Endothelial cell of umbilical vein (primary cell): ENCODE measurements at regions not wholly inside any gene's neighbourhood (a gene's known extent, or its start where the extent isn't known, plus 50 kb on each side); places are given as distances from the start of the nearest gene placed in this dataset.

Experiments used
- BruUV-seq: library from RNA; stranded (reverse); fragments of 400-500 nt; replicated peaks from 2 replicates; lab custom pipeline; 2021; lab: Mats Ljungman, UMichigan
- CTCF ChIA-PET: fragments of 300-600, 350-600 bp; sonication (Branson Sonifier 250); formaldehyde crosslinking; loops from one replicate; lab custom pipeline; 2021; ENCODE audit warnings: antibody characterized with exemption, inconsistent platforms; lab: Charles Lee
- POLR2A ChIA-PET: fragments of 300-600, 350-600 bp; sonication (Branson Sonifier 250); formaldehyde crosslinking; loops from one replicate; lab custom pipeline; 2021; ENCODE audit warnings: antibody characterized with exemption, inconsistent platforms; lab: Charles Lee
- DNase-seq: peaks from one replicate; pipeline ENCODE4 v3.0.0-alpha.2; 2011; ENCODE audit warnings: low read depth, low spot score
- FAIRE-seq: peaks from 2 replicates; lab custom pipeline; 2011; peaks lifted over from hg19 to GRCh38; lab: Jason Lieb, UNC
- H2AFZ ChIP-seq: 2 replicates; pipeline ENCODE4 v1.6.0; 2012; ENCODE audit warnings: low read depth, low read length, control low read depth, inconsistent platforms
- H3K27ac ChIP-seq: 2 replicates; pipeline ENCODE4 v1.5.1; 2011; ENCODE audit warnings: low read depth, mild to moderate bottlenecking, control low read depth, low read length, moderate library complexity; ENCODE audit not compliant: insufficient read depth
- H3K27me3 ChIP-seq, 2 experiments: 2 replicates each; pipeline versions ENCODE4 v1.6.0 to v1.6.1; 2011; ENCODE audit warnings: low read length in 2 of 2, mixed read lengths in 1 of 2; ENCODE audit not compliant: control insufficient read depth in 2 of 2, insufficient read depth in 2 of 2
- H3K36me3 ChIP-seq, 2 experiments: 2 replicates in 1 of 2; 3 replicates in 1 of 2; pipeline ENCODE4 v1.5.1; 2011; ENCODE audit warnings: low read length in 2 of 2, mild to moderate bottlenecking in 1 of 2, moderate library complexity in 1 of 2; ENCODE audit not compliant: control insufficient read depth in 2 of 2, insufficient read depth in 2 of 2; ENCODE audit errors: extremely low read depth in 1 of 2
- H3K4me1 ChIP-seq: 3 replicates; pipeline ENCODE4 v1.5.1; 2011; ENCODE audit warnings: mild to moderate bottlenecking, low read length; ENCODE audit not compliant: control insufficient read depth, insufficient read depth; ENCODE audit errors: extremely low read depth
- H3K4me2 ChIP-seq: 2 replicates; pipeline ENCODE4 v1.6.1; 2011; ENCODE audit warnings: low read length, control low read depth, mixed read lengths; ENCODE audit not compliant: insufficient read depth
- H3K4me3 ChIP-seq, 3 experiments: fragments of 200-600 bp in 1 of 3; sonication (generic), shearing (Covaris generic) in 1 of 3; replicated peaks in 1 of 3; 2 replicates each; pipeline ENCODE4 v1.5.1; 2011 to 2016; ENCODE audit warnings: control low read depth in 3 of 3, low read length in 3 of 3, mild to moderate bottlenecking in 2 of 3, inconsistent platforms in 1 of 3, low read depth in 1 of 3, moderate library complexity in 1 of 3; ENCODE audit not compliant: insufficient read depth in 1 of 3
- H3K79me2 ChIP-seq: 2 replicates; pipeline ENCODE4 v1.6.0; 2012; ENCODE audit warnings: low read length, inconsistent platforms; ENCODE audit not compliant: control insufficient read depth, insufficient read depth
- H3K9ac ChIP-seq: replicated peaks from 2 replicates; pipeline ENCODE3; 2011; ENCODE audit warnings: low read length, control low read depth; ENCODE audit not compliant: insufficient read depth; ENCODE audit errors: extremely low read depth
- H3K9me1 ChIP-seq: replicated peaks from 3 replicates; pipeline ENCODE4 v1.6.0; 2011; ENCODE audit warnings: mild to moderate bottlenecking, low read length; ENCODE audit not compliant: control insufficient read depth, insufficient read depth; ENCODE audit errors: extremely low read depth
- H3K9me3 ChIP-seq: replicated peaks from 2 replicates; pipeline ENCODE4 v1.5.1; 2012; ENCODE audit warnings: low read length, inconsistent platforms; ENCODE audit not compliant: control insufficient read depth, insufficient read depth
- H4K20me1 ChIP-seq: replicated peaks from 2 replicates; pipeline ENCODE3; 2011; ENCODE audit warnings: mild to moderate bottlenecking, low read length; ENCODE audit not compliant: control insufficient read depth, insufficient read depth; ENCODE audit errors: extremely low read depth
- CTCF ChIP-seq, 2 donors: IDR thresholded peaks; 1 replicate in 1 of 2; 2 replicates in 1 of 2; pipeline ENCODE4 v1.5.1; 2011; ENCODE audit warnings: low read length in 2 of 2, mild to moderate bottlenecking in 2 of 2, moderate library complexity in 2 of 2, control low read depth in 1 of 2, inconsistent platforms in 1 of 2, low read depth in 1 of 2; ENCODE audit not compliant: insufficient read depth in 1 of 2; ENCODE audit errors: extremely low read depth in 1 of 2
- EZH2 ChIP-seq: IDR thresholded peaks from 2 replicates; pipeline ENCODE4 v1.6.1; 2012; ENCODE audit warnings: borderline replicate concordance, low read depth, mild to moderate bottlenecking, moderate library complexity, low read length, inconsistent platforms; ENCODE audit not compliant: severe bottlenecking
- FOS ChIP-seq: IDR thresholded peaks from 2 replicates; pipeline ENCODE4 v1.6.1; 2011; ENCODE audit warnings: mild to moderate bottlenecking, low read length, moderate library complexity, borderline replicate concordance; ENCODE audit not compliant: insufficient read depth
- GATA2 ChIP-seq: IDR thresholded peaks from 2 replicates; pipeline ENCODE4 v1.7.0; 2011; ENCODE audit warnings: low read depth, mild to moderate bottlenecking, moderate library complexity, mixed read lengths, low read length; ENCODE audit not compliant: insufficient read length, insufficient read depth
- JUN ChIP-seq: IDR thresholded peaks from 2 replicates; pipeline ENCODE4 v1.6.1; 2011; ENCODE audit warnings: borderline replicate concordance, low read depth; ENCODE audit not compliant: insufficient read length, insufficient read depth
- MYC ChIP-seq: IDR thresholded peaks from one replicate; pipeline ENCODE4 v1.6.1; 2011; ENCODE audit warnings: mild to moderate bottlenecking, low read depth, low read length
- POLR2A ChIP-seq: IDR thresholded peaks from 2 replicates; pipeline ENCODE4 v1.6.1; 2012; ENCODE audit warnings: low read depth, mild to moderate bottlenecking, control low read depth, low read length
- POLR2AphosphoS5 ChIP-seq: IDR thresholded peaks from 2 replicates; pipeline ENCODE4 v1.6.1; 2012; ENCODE audit warnings: low read depth, mild to moderate bottlenecking, control low read depth, low read length, moderate library complexity; ENCODE audit not compliant: insufficient read depth
- dilution Hi-C: fragments of 300-500 bp; cut with MboI; formaldehyde crosslinking; loops from one replicate; pipeline ENCODE4 v1.15.0; 2019; ENCODE audit warnings: low sequenced_read_pairs; ENCODE audit not compliant: extremely low pct_ligation_motif_present
- intact Hi-C: fragments of 100-400 bp; cut with micrococcal nuclease; formaldehyde crosslinking; loops from one replicate; pipeline ENCODE4 v1.10.0; 2022
- TF ChIP-seq, protein P1 (sequence below): IDR thresholded peaks from 2 replicates; pipeline ENCODE4 v1.6.1; 2011; ENCODE audit not compliant: insufficient read depth, insufficient read length

GRCh38 chr4:184884883-184885282, 59.1 kb upstream of the ACSL1 start:
- Histone ChIP-seq H3K79me2 (no peaks in the 10 kb centered on the region), H3K4me1 (no peaks in the 10 kb centered on the region), H3K27me3 (no peaks in the 10 kb centered on the region), H2AFZ (no peak overlapping the region), H3K4me3 (no peak overlapping the region), H4K20me1 (no peaks in the 10 kb centered on the region), H3K36me3 (no peaks in the 10 kb centered on the region), H3K9me1 (no peaks in the 10 kb centered on the region), H3K4me2 (no peak overlapping the region), H3K27ac (no peak overlapping the region), H3K9me3 (no peaks in the 10 kb centered on the region), H3K9ac (no peak overlapping the region)
- CTCF ChIA-PET, result no interaction called here
- intact Hi-C loops, result no loop called here
- TF ChIP-seq, protein P1, sequence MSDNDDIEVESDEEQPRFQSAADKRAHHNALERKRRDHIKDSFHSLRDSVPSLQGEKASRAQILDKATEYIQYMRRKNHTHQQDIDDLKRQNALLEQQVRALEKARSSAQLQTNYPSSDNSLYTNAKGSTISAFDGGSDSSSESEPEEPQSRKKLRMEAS, result no peak
- TF ChIP-seq GATA2 (no peak), EZH2 (no peak), MYC (no peak), POLR2AphosphoS5 (no peak), POLR2A (no peak), FOS (no peak), CTCF (IDR thresholded peaks at IDR 0.05; ENCODE audit: extremely low read depth in 1 of 2, insufficient read depth in 1 of 2, low read depth in 1 of 2, low read length in 2 of 2) (no peak), JUN (no peak)
- no TSS peak for BruUV-seq
- FAIRE-seq (no peak), DNase-seq (no peak)
- dilution Hi-C loops, result no loop called here
- POLR2A ChIA-PET, result interaction anchor here (0.6 kb wide), 1 partner anchor 69 kb away, joined by 3 read pairs; no protein-coding TSS in a partner anchor
